Keratinocyte (primary cell): ENCODE measurements at regions not wholly inside any gene's neighbourhood (a gene's known extent, or its start where the extent isn't known, plus 50 kb on each side); places are given as distances from the start of the nearest gene placed in this dataset.

Experiments used
- DNase-seq: peaks from one replicate; pipeline ENCODE4 v3.0.0-alpha.2; 2011; ENCODE audit warnings: low read depth, missing footprints, low spot score
- FAIRE-seq: peaks from 2 replicates; lab custom pipeline; 2011; peaks lifted over from hg19 to GRCh38; lab: Jason Lieb, UNC
- H2AFZ ChIP-seq: 2 replicates; pipeline ENCODE4 v1.6.0; 2012; ENCODE audit warnings: low read length, control low read depth, inconsistent platforms; ENCODE audit not compliant: control insufficient read depth
- H3K27ac ChIP-seq: 2 replicates; pipeline ENCODE4 v1.5.1; 2011; ENCODE audit warnings: low read length; ENCODE audit not compliant: control insufficient read depth, insufficient read depth
- H3K27me3 ChIP-seq: 3 replicates; pipeline ENCODE4 v1.6.0; 2011; ENCODE audit warnings: low read length; ENCODE audit not compliant: control insufficient read depth, insufficient read depth; ENCODE audit errors: extremely low read depth
- H3K36me3 ChIP-seq, 2 experiments: 2 replicates in 1 of 2; 3 replicates in 1 of 2; pipeline ENCODE4 v1.5.1; 2011; ENCODE audit warnings: low read length in 2 of 2, mild to moderate bottlenecking in 1 of 2; ENCODE audit not compliant: control insufficient read depth in 2 of 2, insufficient read depth in 2 of 2; ENCODE audit errors: extremely low read depth in 1 of 2
- H3K4me1 ChIP-seq: 3 replicates; pipeline ENCODE4 v1.5.1; 2011; ENCODE audit warnings: low read length; ENCODE audit not compliant: control insufficient read depth, insufficient read depth; ENCODE audit errors: extremely low read depth
- H3K4me2 ChIP-seq: 3 replicates; pipeline ENCODE4 v1.6.0; 2011; ENCODE audit warnings: low read depth, low read length; ENCODE audit not compliant: control insufficient read depth, insufficient read depth; ENCODE audit errors: extremely low read depth
- H3K4me3 ChIP-seq, 3 experiments: fragments of 200-600 bp in 1 of 3; sonication (generic) in 1 of 3; 2 replicates in 2 of 3; 3 replicates in 1 of 3; pipeline ENCODE4 v1.5.1; 2011 to 2016; ENCODE audit warnings: low read length in 3 of 3, mild to moderate bottlenecking in 3 of 3, control low read depth in 2 of 3, inconsistent platforms in 1 of 3, low read depth in 1 of 3, mixed read lengths in 1 of 3, mixed run types in 1 of 3, moderate library complexity in 1 of 3; ENCODE audit not compliant: control insufficient read depth in 2 of 3, insufficient read depth in 2 of 3; ENCODE audit errors: extremely low read depth in 1 of 3
- H3K79me2 ChIP-seq: 2 replicates; pipeline ENCODE4 v1.6.0; 2012; ENCODE audit warnings: low read length; ENCODE audit not compliant: control insufficient read depth, insufficient read depth
- H3K9ac ChIP-seq: 3 replicates; pipeline ENCODE4 v1.6.0; 2011; ENCODE audit warnings: low read length; ENCODE audit not compliant: control insufficient read depth, insufficient read depth; ENCODE audit errors: extremely low read depth
- H3K9me1 ChIP-seq: 3 replicates; pipeline ENCODE4 v1.6.0; 2011; ENCODE audit warnings: low read length; ENCODE audit not compliant: control insufficient read depth, insufficient read depth; ENCODE audit errors: extremely low read depth
- H3K9me3 ChIP-seq: 2 replicates; pipeline ENCODE4 v1.5.1; 2012; ENCODE audit warnings: low read depth, low read length; ENCODE audit not compliant: control insufficient read depth
- H4K20me1 ChIP-seq: 3 replicates; pipeline ENCODE4 v1.6.0; 2011; ENCODE audit warnings: low read length; ENCODE audit not compliant: control insufficient read depth, insufficient read depth; ENCODE audit errors: extremely low read depth
- CTCF ChIP-seq, 3 experiments: IDR thresholded peaks in 1 of 3; conservative IDR thresholded peaks in 1 of 3; optimal IDR thresholded peaks in 1 of 3; 2 replicates in 2 of 3; 3 replicates in 1 of 3; pipeline versions ENCODE3 to v1.5.1; 2011; ENCODE audit warnings: low read length in 3 of 3, mild to moderate bottlenecking in 3 of 3, moderate library complexity in 2 of 3, control low read depth in 1 of 3, inconsistent platforms in 1 of 3; ENCODE audit not compliant: insufficient read depth in 2 of 3; ENCODE audit errors: extremely low read depth in 1 of 3
- EZH2 ChIP-seq: IDR thresholded peaks from one replicate; pipeline ENCODE4 v1.6.1; 2012; ENCODE audit warnings: inconsistent platforms, mild to moderate bottlenecking, low read length, moderate library complexity
- dilution Hi-C: fragments of 300-500 bp; cut with MboI; formaldehyde crosslinking; loops from one replicate; pipeline ENCODE4 v1.7.0; 2020; ENCODE audit warnings: low sequenced_read_pairs; ENCODE audit not compliant: extremely low pct_ligation_motif_present

- dilution Hi-C loops, result no loop called here
- no peak for TF ChIP-seq EZH2
- no peak for TF ChIP-seq CTCF (optimal IDR thresholded peaks at IDR 0.05 in 1 of 3, IDR thresholded peaks at IDR 0.05 in 1 of 3, conservative IDR thresholded peaks at IDR 0.05 in 1 of 3; ENCODE audit: extremely low read depth in 1 of 3, insufficient read depth in 2 of 3, low read length in 3 of 3)
- H3K27ac ChIP-seq, result no peak overlapping the region
Measured at GRCh38 chr2:20125616-20126015, 74.2 kb upstream of the LAPTM4A start.

DNA sequence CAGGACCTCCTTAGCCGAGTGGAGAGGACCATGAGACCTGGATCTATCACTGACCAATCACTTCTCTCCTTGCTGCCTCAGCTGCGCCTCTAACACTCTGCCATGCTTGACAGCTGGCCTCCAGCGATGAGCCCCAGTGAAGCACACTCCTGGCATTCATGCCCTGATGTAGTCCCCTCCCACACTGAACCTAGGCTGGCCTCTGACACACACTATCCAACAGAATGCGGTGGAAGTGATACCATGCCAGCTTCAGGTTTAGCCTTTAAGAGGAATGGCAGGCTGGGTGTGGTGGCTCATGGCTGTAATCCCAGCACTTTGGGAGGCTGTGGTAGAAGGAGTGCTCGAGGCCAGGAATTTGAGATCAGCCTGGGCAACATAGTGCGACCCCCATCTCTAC lies 73.7 kb upstream of the LAPTM4A start:
- dilution Hi-C loops, result no loop called here
- H3K4me3 ChIP-seq, result no peak overlapping the region
- DNase-seq (no peak), FAIRE-seq (peak; percentile 72)
- no peak overlapping the region for H2AFZ ChIP-seq
- no peak overlapping the region for H3K9ac ChIP-seq
- H4K20me1 ChIP-seq, result no peaks in the 10 kb centered on the region
- H3K4me2 ChIP-seq, result no peak overlapping the region
- H3K9me1 ChIP-seq, result no peaks in the 10 kb centered on the region
- H3K27me3 ChIP-seq, result no peaks in the 10 kb centered on the region
- no peaks in the 10 kb centered on the region for H3K36me3 ChIP-seq
- no peak overlapping the region for H3K27ac ChIP-seq
- TF ChIP-seq EZH2 (no peak), CTCF (optimal IDR thresholded peaks at IDR 0.05 in 1 of 3, IDR thresholded peaks at IDR 0.05 in 1 of 3, conservative IDR thresholded peaks at IDR 0.05 in 1 of 3; ENCODE audit: extremely low read depth in 1 of 3, insufficient read depth in 2 of 3, low read length in 3 of 3) (no peak)
- H3K9me3 ChIP-seq, result no peaks in the 10 kb centered on the region
- peaks cover 25% of the 10 kb centered on the region for H3K4me1 ChIP-seq
- no peaks in the 10 kb centered on the region for H3K79me2 ChIP-seq

More at GRCh38 chr2:20125616-20126015, 74.2 kb upstream of the LAPTM4A start:
- Histone ChIP-seq H3K9me1 (no peaks in the 10 kb centered on the region), H3K27me3 (no peaks in the 10 kb centered on the region), H2AFZ (no peak overlapping the region), H3K4me3 (no peak overlapping the region), H3K36me3 (no peaks in the 10 kb centered on the region), H4K20me1 (no peaks in the 10 kb centered on the region), H3K79me2 (no peaks in the 10 kb centered on the region), H3K4me2 (no peak overlapping the region), H3K9me3 (no peaks in the 10 kb centered on the region), H3K4me1 (peaks cover 25% of the 10 kb centered on the region), H3K9ac (no peak overlapping the region)
- DNase-seq (no peak), FAIRE-seq (no peak)
